K562 (cell line): ENCODE measurements at regions not wholly inside any gene's neighbourhood (a gene's known extent, or its start where the extent isn't known, plus 50 kb on each side); places are given as distances from the start of the nearest gene placed in this dataset.

Experiments used
- ATAC-seq: fragments of 200-7000 bp; cut with Tn5 transposase; 3 replicates; pipeline ENCODE4 v1.9.1; 2020; ENCODE audit warnings: moderate library complexity
- BruUV-seq: library from RNA; stranded (reverse); fragments of 400-500 nt; replicated peaks from 2 replicates; lab custom pipeline; 2021; lab: Mats Ljungman, UMichigan
- CTCF ChIA-PET: fragments of 300-600 bp; formaldehyde crosslinking; extraction: SDS; loops from one replicate; lab custom pipeline; 2021; ENCODE audit warnings: low intra/inter-chr PET ratio; lab: Yijun Ruan, JAX
- POLR2A ChIA-PET: fragments of 300-600, 350-650 bp; sonication (Branson Sonifier 250); formaldehyde crosslinking; extraction: SDS; loops from one replicate; lab custom pipeline; 2021; ENCODE audit warnings: antibody characterized with exemption, inconsistent platforms; lab: Yijun Ruan, JAX
- DNase-seq, 4 experiments: peaks; one replicate each; pipeline versions ENCODE4 v3.0.0 to v3.0.0-alpha.2; 2011 to 2018; ENCODE audit warnings: low spot score in 3 of 4, mixed read lengths in 3 of 4; ENCODE audit errors: extremely low read depth in 1 of 4
- FAIRE-seq: peaks from 2 replicates; lab custom pipeline; 2011; peaks lifted over from hg19 to GRCh38; lab: Jason Lieb, UNC
- H2AFZ ChIP-seq: 2 replicates; pipeline ENCODE4 v1.6.0; 2011; ENCODE audit warnings: low read depth, low read length, control low read depth, inconsistent platforms
- H3K27ac ChIP-seq: fragments of 200-600 bp; 3 replicates; pipeline ENCODE4 v1.8.0; 2011; ENCODE audit warnings: low read depth, mild to moderate bottlenecking, control low read depth, inconsistent platforms, low read length, moderate library complexity, mixed read lengths; ENCODE audit errors: extremely low read depth
- H3K27me3 ChIP-seq, 2 experiments: fragments of 300-600 bp in 1 of 2; 2 replicates in 1 of 2; 3 replicates in 1 of 2; pipeline versions ENCODE4 v1.6.0 to v1.8.0; 2011; ENCODE audit warnings: inconsistent platforms in 2 of 2, low read length in 2 of 2, mild to moderate bottlenecking in 1 of 2, mixed read lengths in 1 of 2, moderate library complexity in 1 of 2; ENCODE audit not compliant: control insufficient read depth in 2 of 2, insufficient read depth in 2 of 2
- H3K36me3 ChIP-seq: fragments of 300-600 bp; 3 replicates; pipeline ENCODE4 v1.8.0; 2011; ENCODE audit warnings: mild to moderate bottlenecking, low read length, inconsistent platforms; ENCODE audit not compliant: control insufficient read depth, insufficient read depth
- H3K4me1 ChIP-seq, 2 experiments: fragments of 200-600 bp in 1 of 2; replicated peaks in 1 of 2; 2 replicates in 1 of 2; 3 replicates in 1 of 2; pipeline versions ENCODE4 v1.5.1 to v1.8.0; 2011; ENCODE audit warnings: inconsistent platforms in 2 of 2, low read length in 2 of 2, mild to moderate bottlenecking in 1 of 2, mixed read lengths in 1 of 2, moderate library complexity in 1 of 2; ENCODE audit not compliant: control insufficient read depth in 2 of 2, insufficient read depth in 2 of 2
- H3K4me2 ChIP-seq: 2 replicates; pipeline ENCODE4 v1.6.1; 2011; ENCODE audit warnings: low read length, control low read depth, inconsistent platforms, mixed read lengths; ENCODE audit not compliant: insufficient read depth
- H3K4me3 ChIP-seq: fragments of 200-600 bp; sonication (generic), shearing (Covaris generic); 2 replicates; pipeline ENCODE4 v1.5.1; 2016; ENCODE audit warnings: control low read depth, inconsistent platforms
- H3K79me2 ChIP-seq: fragments of 200-600 bp; 3 replicates; pipeline ENCODE4 v1.8.0; 2011; ENCODE audit warnings: low read length, inconsistent platforms; ENCODE audit not compliant: control insufficient read depth, insufficient read depth
- H3K9ac ChIP-seq, 2 experiments: 2 replicates each; pipeline versions ENCODE4 v1.6.0 to v1.6.1; 2011; ENCODE audit warnings: low read depth in 2 of 2, low read length in 2 of 2, control low read depth in 1 of 2, inconsistent platforms in 1 of 2, mild to moderate bottlenecking in 1 of 2, mixed read lengths in 1 of 2; ENCODE audit not compliant: insufficient read depth in 1 of 2
- H3K9me1 ChIP-seq: one replicate; pipeline ENCODE4 v1.6.0; 2011; ENCODE audit warnings: inconsistent platforms, mild to moderate bottlenecking, low read length, moderate library complexity; ENCODE audit not compliant: control insufficient read depth, insufficient read depth
- H3K9me3 ChIP-seq: replicated peaks from 2 replicates; pipeline ENCODE4 v1.5.1; 2011; ENCODE audit warnings: low read depth, low read length, inconsistent platforms; ENCODE audit not compliant: control insufficient read depth, insufficient read depth
- H4K20me1 ChIP-seq: replicated peaks from 2 replicates; pipeline ENCODE4 v1.6.1; 2011; ENCODE audit warnings: low read length, inconsistent platforms, mixed read lengths; ENCODE audit not compliant: control insufficient read depth, insufficient read depth
- ADNP ChIP-seq: fragments of 200-800 bp; sonication (Bioruptor generic); IDR thresholded peaks from 2 replicates; pipeline ENCODE4 v1.6.1; 2016; ENCODE audit warnings: missing genetic modification characterization, missing compliant biosample characterization
- AFF1 ChIP-seq, 2 experiments: fragments of 450-650 bp; IDR thresholded peaks; 2 replicates each; pipeline ENCODE4 v1.6.1; 2018; ENCODE audit warnings: mild to moderate bottlenecking in 2 of 2, low read depth in 1 of 2; ENCODE audit not compliant: partially characterized antibody in 2 of 2
- EP400 ChIP-seq: fragments of 450-650 bp; IDR thresholded peaks from 2 replicates; pipeline ENCODE4 v1.6.1; 2017; ENCODE audit warnings: antibody characterized with exemption, mild to moderate bottlenecking, moderate library complexity
- ID3 ChIP-seq, 2 experiments: fragments of 250-450 bp in 1 of 2; fragments of 450-650 bp in 1 of 2; sonication (Bioruptor Pico) in 1 of 2; IDR thresholded peaks; 2 replicates each; pipeline versions ENCODE4 v1.6.1 to v1.8.0; 2016 to 2021; ENCODE audit warnings: mild to moderate bottlenecking in 2 of 2, moderate library complexity in 2 of 2, missing compliant biosample characterization in 1 of 2, missing genetic modification characterization in 1 of 2
- JUND ChIP-seq, 2 experiments: IDR thresholded peaks; 2 replicates in 1 of 2; 3 replicates in 1 of 2; pipeline ENCODE4 v1.6.1; 2011; ENCODE audit warnings: borderline replicate concordance in 2 of 2, low read depth in 2 of 2, low read length in 2 of 2, improper control_type of control experiment in 1 of 2, missing biosample characterization in 1 of 2, missing genetic modification characterization in 1 of 2, missing genetic modification reagents in 1 of 2
- MAFF ChIP-seq: IDR thresholded peaks from 2 replicates; pipeline ENCODE4 v1.6.1; 2012; ENCODE audit warnings: low read length, improper control_type of control experiment
- RNF219 ChIP-seq: fragments of 250-450 bp; sonication (Bioruptor Pico); IDR thresholded peaks from 2 replicates; pipeline ENCODE4 v1.5.0; 2022; ENCODE audit warnings: mild to moderate bottlenecking
- ZBTB9 ChIP-seq: fragments of 450-650 bp; formaldehyde crosslinking; IDR thresholded peaks from 2 replicates; pipeline ENCODE4 v1.4.0; 2020; ENCODE audit warnings: mild to moderate bottlenecking, moderate library complexity
- ZNF354B ChIP-seq: fragments of 250-450 bp; sonication (Bioruptor Pico); IDR thresholded peaks from 2 replicates; pipeline ENCODE4 v1.4.0; 2020
- ZNF436 ChIP-seq: fragments of 250-450, 450-650 bp; sonication (Bioruptor Pico); formaldehyde crosslinking; IDR thresholded peaks from 2 replicates; pipeline ENCODE4 v1.7.0; 2020; ENCODE audit warnings: mild to moderate bottlenecking
- ZNF780A ChIP-seq: fragments of 250-450 bp; sonication (Bioruptor Pico); IDR thresholded peaks from 2 replicates; pipeline ENCODE4 v1.5.0; 2021; ENCODE audit warnings: mild to moderate bottlenecking
- ZNF830 ChIP-seq: fragments of 250-450 bp; sonication (Bioruptor Pico); IDR thresholded peaks from 2 replicates; pipeline ENCODE4 v1.5.0; 2021; ENCODE audit warnings: mild to moderate bottlenecking
- WGBS: fragments of 100-300 bp; shearing (Covaris generic); methylation state at CpG from one replicate; pipeline ENCODE4 v1.1.6; 2016; ENCODE audit warnings: low coverage, mixed read lengths; ENCODE audit not compliant: insufficient coverage; ENCODE audit errors: missing lambda C conversion rate; 5-methylcytosine and 5-hydroxymethylcytosine counted together
- in situ Hi-C: fragments of 300-500 bp; cut with MboI; formaldehyde crosslinking; loops from 4 replicates; pipeline ENCODE4 v1.15.0; 2018; ENCODE audit warnings: inconsistent platforms, mixed read lengths
- intact Hi-C: fragments of 100-400 bp; cut with micrococcal nuclease; formaldehyde crosslinking; loops from 2 replicates; pipeline ENCODE4 v1.14.2; 2022

GRCh38 chr3:197424266-197424665, 125.9 kb upstream of the DLG1 start:
- no peaks in the 10 kb centered on the region for H4K20me1 ChIP-seq
- no peak overlapping the region for H3K27ac ChIP-seq
- no TSS peak for BruUV-seq
- intact Hi-C loops (no loop called here), in situ Hi-C loops (no loop called here)
- peaks cover 31 to 68% of the 10 kb centered on the region in 2 experiments for H3K27me3 ChIP-seq
- no peaks in the 10 kb centered on the region for H3K9me1 ChIP-seq
- no peak overlapping the region for H2AFZ ChIP-seq
- DNase-seq (no peak), FAIRE-seq (no peak), ATAC-seq (no peak)
- H3K9ac ChIP-seq, result no peak overlapping the region
- H3K4me1 ChIP-seq, result peaks cover 4 to 15% of the 10 kb centered on the region in 2 experiments; a peak in 4 of 5 replicates
- CTCF ChIA-PET, result no interaction called here
- no peak overlapping the region for H3K4me3 ChIP-seq
- H3K4me2 ChIP-seq, result no peak overlapping the region
- no peaks in the 10 kb centered on the region for H3K9me3 ChIP-seq
- POLR2A ChIA-PET, result interaction anchor here (1.7 kb wide), 1 partner anchor 17 kb away, joined by 6 read pairs; no protein-coding TSS in a partner anchor
- no peaks in the 10 kb centered on the region for H3K79me2 ChIP-seq
- 15% methylated on average over 10 of the region's 11 CpGs for WGBS
- H3K36me3 ChIP-seq, result no peaks in the 10 kb centered on the region
- no peak for TF ChIP-seq ZNF436 (CRISPR knock-in tag)
- TF ChIP-seq RNF219 (CRISPR knock-in tag), result no peak
- TF ChIP-seq JUND (IDR thresholded peaks at IDR 0.05; ENCODE audit: borderline replicate concordance, low read depth, low read length), result no peak
- TF ChIP-seq JUND (tag; IDR thresholded peaks at IDR 0.05; ENCODE audit: borderline replicate concordance, low read depth, low read length), result no peak
- TF ChIP-seq ADNP (tag), result no peak
- TF ChIP-seq ZBTB9 (CRISPR knock-in tag), result no peak
- TF ChIP-seq AFF1 (IDR thresholded peaks at IDR 0.05; ENCODE audit: low read depth in 1 of 2, partially characterized antibody in 2 of 2), result no peak
- no peak for TF ChIP-seq EP400
- no peak for TF ChIP-seq ID3 (CRISPR knock-in tag; IDR thresholded peaks at IDR 0.05)
- no peak for TF ChIP-seq ID3 (tag; IDR thresholded peaks at IDR 0.05)
- no peak for TF ChIP-seq ZNF830
- no peak for TF ChIP-seq ZNF354B (CRISPR knock-in tag)
- TF ChIP-seq MAFF, result no peak
- no peak for TF ChIP-seq ZNF780A (CRISPR knock-in tag)
